OCI-LY7 (cell line): ENCODE measurements at regions not wholly inside any gene's neighbourhood (a gene's known extent, or its start where the extent isn't known, plus 50 kb on each side); places are given as distances from the start of the nearest gene placed in this dataset.

Experiments
- CTCF ChIP-seq: fragments of 200-600 bp; sonication (generic); conservative IDR thresholded peaks from 2 replicates; pipeline ENCODE4 v1.5.1; 2014; ENCODE audit warnings: mild to moderate bottlenecking, antibody characterized with exemption, low read length, moderate library complexity, mixed read lengths
- EZH2phosphoT487 ChIP-seq: fragments of 200-600 bp; sonication (generic); IDR thresholded peaks from 2 replicates; pipeline ENCODE4 v1.6.1; 2018; ENCODE audit warnings: low read depth, borderline replicate concordance, mild to moderate bottlenecking, mixed run types, antibody characterized with exemption, low read length, moderate library complexity, mixed read lengths

DNA sequence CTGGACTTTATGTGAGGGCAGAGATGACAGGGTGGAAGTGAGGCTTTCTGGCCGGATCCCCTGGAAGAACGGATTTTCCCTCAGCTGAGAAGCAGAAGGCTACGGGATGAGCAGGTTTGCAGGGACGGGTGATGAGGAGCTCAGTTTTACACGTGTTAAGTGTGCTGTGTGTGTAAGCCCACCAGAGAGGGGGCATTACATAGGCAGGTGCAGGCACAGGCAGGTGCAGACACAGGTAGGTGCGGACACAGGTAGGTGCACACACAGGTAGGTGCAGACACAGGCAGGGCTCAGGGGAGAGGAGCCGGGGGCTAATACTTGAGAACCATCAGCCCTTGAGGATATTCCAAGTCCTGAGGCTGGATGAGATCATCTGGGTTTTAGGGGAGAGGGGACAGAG is 107.7 kb downstream of the COPS8 start:
- no peak for TF ChIP-seq CTCF
- TF ChIP-seq EZH2phosphoT487, result no peak
